K562 (cell line): ENCODE measurements at regions not wholly inside any gene's neighbourhood (a gene's known extent, or its start where the extent isn't known, plus 50 kb on each side); places are given as distances from the start of the nearest gene placed in this dataset.

Source experiments
- ATAC-seq: fragments of 200-7000 bp; cut with Tn5 transposase; 3 replicates; pipeline ENCODE4 v1.9.1; 2020; ENCODE audit warnings: moderate library complexity
- BruUV-seq: library from RNA; stranded (reverse); fragments of 400-500 nt; replicated peaks from 2 replicates; lab custom pipeline; 2021; lab: Mats Ljungman, UMichigan
- CTCF ChIA-PET: fragments of 300-600 bp; formaldehyde crosslinking; extraction: SDS; loops from one replicate; lab custom pipeline; 2021; ENCODE audit warnings: low intra/inter-chr PET ratio; lab: Yijun Ruan, JAX
- POLR2A ChIA-PET: fragments of 300-600, 350-650 bp; sonication (Branson Sonifier 250); formaldehyde crosslinking; extraction: SDS; loops from one replicate; lab custom pipeline; 2021; ENCODE audit warnings: antibody characterized with exemption, inconsistent platforms; lab: Yijun Ruan, JAX
- DNase-seq, 4 experiments: peaks; one replicate each; pipeline versions ENCODE4 v3.0.0 to v3.0.0-alpha.2; 2011 to 2018; ENCODE audit warnings: low spot score in 3 of 4, mixed read lengths in 3 of 4; ENCODE audit errors: extremely low read depth in 1 of 4
- FAIRE-seq: peaks from 2 replicates; lab custom pipeline; 2011; peaks lifted over from hg19 to GRCh38; lab: Jason Lieb, UNC
- H2AFZ ChIP-seq: 2 replicates; pipeline ENCODE4 v1.6.0; 2011; ENCODE audit warnings: low read depth, low read length, control low read depth, inconsistent platforms
- H3K27ac ChIP-seq: fragments of 200-600 bp; 3 replicates; pipeline ENCODE4 v1.8.0; 2011; ENCODE audit warnings: low read depth, mild to moderate bottlenecking, control low read depth, inconsistent platforms, low read length, moderate library complexity, mixed read lengths; ENCODE audit errors: extremely low read depth
- H3K27me3 ChIP-seq, 2 experiments: fragments of 300-600 bp in 1 of 2; 2 replicates in 1 of 2; 3 replicates in 1 of 2; pipeline versions ENCODE4 v1.6.0 to v1.8.0; 2011; ENCODE audit warnings: inconsistent platforms in 2 of 2, low read length in 2 of 2, mild to moderate bottlenecking in 1 of 2, mixed read lengths in 1 of 2, moderate library complexity in 1 of 2; ENCODE audit not compliant: control insufficient read depth in 2 of 2, insufficient read depth in 2 of 2
- H3K36me3 ChIP-seq: fragments of 300-600 bp; 3 replicates; pipeline ENCODE4 v1.8.0; 2011; ENCODE audit warnings: mild to moderate bottlenecking, low read length, inconsistent platforms; ENCODE audit not compliant: control insufficient read depth, insufficient read depth
- H3K4me1 ChIP-seq, 2 experiments: fragments of 200-600 bp in 1 of 2; replicated peaks in 1 of 2; 2 replicates in 1 of 2; 3 replicates in 1 of 2; pipeline versions ENCODE4 v1.5.1 to v1.8.0; 2011; ENCODE audit warnings: inconsistent platforms in 2 of 2, low read length in 2 of 2, mild to moderate bottlenecking in 1 of 2, mixed read lengths in 1 of 2, moderate library complexity in 1 of 2; ENCODE audit not compliant: control insufficient read depth in 2 of 2, insufficient read depth in 2 of 2
- H3K4me2 ChIP-seq: 2 replicates; pipeline ENCODE4 v1.6.1; 2011; ENCODE audit warnings: low read length, control low read depth, inconsistent platforms, mixed read lengths; ENCODE audit not compliant: insufficient read depth
- H3K4me3 ChIP-seq: fragments of 200-600 bp; sonication (generic), shearing (Covaris generic); 2 replicates; pipeline ENCODE4 v1.5.1; 2016; ENCODE audit warnings: control low read depth, inconsistent platforms
- H3K79me2 ChIP-seq: fragments of 200-600 bp; 3 replicates; pipeline ENCODE4 v1.8.0; 2011; ENCODE audit warnings: low read length, inconsistent platforms; ENCODE audit not compliant: control insufficient read depth, insufficient read depth
- H3K9ac ChIP-seq, 2 experiments: 2 replicates each; pipeline versions ENCODE4 v1.6.0 to v1.6.1; 2011; ENCODE audit warnings: low read depth in 2 of 2, low read length in 2 of 2, control low read depth in 1 of 2, inconsistent platforms in 1 of 2, mild to moderate bottlenecking in 1 of 2, mixed read lengths in 1 of 2; ENCODE audit not compliant: insufficient read depth in 1 of 2
- H3K9me1 ChIP-seq: one replicate; pipeline ENCODE4 v1.6.0; 2011; ENCODE audit warnings: inconsistent platforms, mild to moderate bottlenecking, low read length, moderate library complexity; ENCODE audit not compliant: control insufficient read depth, insufficient read depth
- H3K9me3 ChIP-seq: replicated peaks from 2 replicates; pipeline ENCODE4 v1.5.1; 2011; ENCODE audit warnings: low read depth, low read length, inconsistent platforms; ENCODE audit not compliant: control insufficient read depth, insufficient read depth
- H4K20me1 ChIP-seq: replicated peaks from 2 replicates; pipeline ENCODE4 v1.6.1; 2011; ENCODE audit warnings: low read length, inconsistent platforms, mixed read lengths; ENCODE audit not compliant: control insufficient read depth, insufficient read depth
- DIDO1 ChIP-seq: fragments of 450-650 bp; IDR thresholded peaks from 2 replicates; pipeline ENCODE4 v1.6.1; 2016; ENCODE audit warnings: low read depth, missing biosample characterization, missing genetic modification characterization
- ILK ChIP-seq: fragments of 450-650 bp; IDR thresholded peaks from 2 replicates; pipeline ENCODE4 v1.6.1; 2016; ENCODE audit warnings: missing genetic modification characterization, low read depth, mild to moderate bottlenecking, missing compliant biosample characterization, moderate library complexity, borderline replicate concordance
- MYC ChIP-seq, 2 experiments: fragments of 250-450 bp in 1 of 2; sonication (Bioruptor Pico) in 1 of 2; IDR thresholded peaks; 2 replicates each; pipeline versions ENCODE4 v1.5.1 to v1.6.1; 2012 to 2021; ENCODE audit warnings: low read depth in 2 of 2, borderline replicate concordance in 1 of 2, improper control_type of control experiment in 1 of 2, low read length in 1 of 2, mild to moderate bottlenecking in 1 of 2, moderate library complexity in 1 of 2
- NR2F6 ChIP-seq: fragments of 450-650 bp; formaldehyde crosslinking; IDR thresholded peaks from 2 replicates; pipeline ENCODE4 v1.4.0; 2020; ENCODE audit warnings: mild to moderate bottlenecking
- POU5F1 ChIP-seq: fragments of 150-350 bp; IDR thresholded peaks from 2 replicates; pipeline ENCODE4 v1.6.1; 2014; ENCODE audit warnings: borderline replicate concordance, low read length, low read depth, mild to moderate bottlenecking; ENCODE audit not compliant: partially characterized antibody
- ZBTB8A ChIP-seq: fragments of 450-650 bp; IDR thresholded peaks from 2 replicates; pipeline ENCODE4 v1.6.1; 2018; ENCODE audit warnings: mild to moderate bottlenecking, moderate library complexity; ENCODE audit not compliant: partially characterized antibody
- ZNF175 ChIP-seq: fragments of 200-800 bp; sonication (Bioruptor generic); IDR thresholded peaks from 2 replicates; pipeline ENCODE4 v1.6.1; 2016; ENCODE audit warnings: low read depth, mild to moderate bottlenecking, missing genetic modification characterization, missing compliant biosample characterization
- ZNF184 ChIP-seq: sonication (generic); formaldehyde crosslinking; IDR thresholded peaks from 2 replicates; pipeline ENCODE4 v1.5.0; 2020; ENCODE audit warnings: missing genetic modification reagents
- ZNF445 ChIP-seq: fragments of 250-450 bp; sonication (Bioruptor Pico); IDR thresholded peaks from 2 replicates; pipeline ENCODE4 v1.4.0; 2020; ENCODE audit warnings: low read depth, mild to moderate bottlenecking, moderate library complexity
- WGBS: fragments of 100-300 bp; shearing (Covaris generic); methylation state at CpG from one replicate; pipeline ENCODE4 v1.1.6; 2016; ENCODE audit warnings: low coverage, mixed read lengths; ENCODE audit not compliant: insufficient coverage; ENCODE audit errors: missing lambda C conversion rate; 5-methylcytosine and 5-hydroxymethylcytosine counted together
- in situ Hi-C: fragments of 300-500 bp; cut with MboI; formaldehyde crosslinking; loops from 4 replicates; pipeline ENCODE4 v1.15.0; 2018; ENCODE audit warnings: inconsistent platforms, mixed read lengths
- intact Hi-C: fragments of 100-400 bp; cut with micrococcal nuclease; formaldehyde crosslinking; loops from 2 replicates; pipeline ENCODE4 v1.14.2; 2022
- TF ChIP-seq, protein P1 (sequence below): fragments of 250-450 bp; sonication (Bioruptor Pico); IDR thresholded peaks from 2 replicates; pipeline ENCODE4 v1.9.0; 2021; ENCODE audit warnings: mild to moderate bottlenecking, inconsistent platforms

DNA sequence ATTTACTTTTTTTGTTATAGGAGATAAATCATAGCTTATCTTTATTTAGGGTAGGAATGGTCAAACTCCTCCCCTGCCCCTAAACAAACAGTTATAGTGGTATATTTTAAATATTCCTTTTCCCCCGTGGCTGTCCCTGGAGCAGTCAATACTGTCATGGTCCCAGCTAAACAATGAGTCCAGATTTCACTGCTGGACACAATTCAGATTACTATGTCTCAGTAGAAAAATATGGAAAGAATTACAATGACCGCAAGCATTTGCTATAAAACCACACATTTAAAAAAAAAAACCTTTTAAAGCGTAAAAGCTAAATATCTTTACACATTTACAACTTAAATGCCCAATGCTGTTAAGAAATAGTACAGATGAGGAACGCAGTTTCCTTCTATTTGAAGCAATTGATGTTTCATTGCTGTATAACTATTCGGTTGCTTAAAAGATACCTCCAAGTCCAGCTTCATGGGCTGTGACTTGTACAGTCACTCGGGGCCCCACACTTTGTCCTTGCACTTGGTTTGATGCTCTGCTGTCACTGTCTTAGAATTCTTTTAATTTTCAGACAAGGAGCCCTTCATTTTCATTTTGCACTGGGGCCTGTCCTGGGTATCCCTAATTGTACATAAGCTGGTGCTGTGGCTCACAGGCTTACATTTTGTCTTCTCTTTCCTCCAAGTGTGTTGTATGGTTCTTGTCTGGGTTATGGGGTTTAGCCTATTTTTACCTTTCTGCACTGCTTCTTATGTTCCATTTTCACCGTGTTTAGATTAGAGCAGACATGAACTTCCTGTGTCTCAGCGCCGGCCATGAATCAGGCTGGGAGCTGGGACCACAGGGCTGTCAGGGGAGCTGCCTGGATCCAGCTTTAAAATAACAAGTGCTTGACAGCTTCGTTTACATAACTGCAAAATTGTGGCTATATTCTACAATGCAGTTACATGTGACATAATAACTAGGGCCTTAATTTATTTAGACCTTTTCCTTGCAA lies 530.2 kb upstream of the FZD8 start (continued):
- TF ChIP-seq ILK (tag) (no peak), MYC (IDR thresholded peaks at IDR 0.05; ENCODE audit: low read depth, low read length) (no peak), MYC (CRISPR knock-in tag; IDR thresholded peaks at IDR 0.05; ENCODE audit: borderline replicate concordance, low read depth) (no peak)

DNA sequence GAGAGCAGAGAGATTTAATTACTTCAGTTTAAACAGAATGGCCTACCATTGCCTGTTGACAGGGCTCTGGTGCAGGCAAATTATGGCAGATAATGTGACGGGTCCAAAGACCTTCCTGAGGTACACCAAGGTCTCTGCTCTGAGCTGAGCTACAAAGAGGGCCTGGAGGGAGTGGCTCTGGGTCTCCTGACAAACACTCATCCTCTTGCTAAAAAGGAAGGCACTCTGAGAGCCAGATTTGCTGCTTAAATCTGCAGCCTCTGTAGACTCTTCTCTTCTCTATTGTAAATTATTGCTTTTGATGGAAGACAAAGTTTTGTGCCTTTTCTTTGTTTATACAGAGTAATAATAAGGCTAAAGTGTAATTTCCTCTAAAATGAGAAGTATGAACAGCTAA lies 529.5 kb upstream of the FZD8 start:
- H3K9me1 ChIP-seq: no peaks in the 10 kb centered on the region
- in situ Hi-C loops: no loop called here
- no TSS peak for BruUV-seq
- no peaks in the 10 kb centered on the region for H3K79me2 ChIP-seq
- no peaks in the 10 kb centered on the region for H4K20me1 ChIP-seq
- no peak for ATAC-seq
- no peaks in the 10 kb centered on the region for H3K4me1 ChIP-seq
- no peaks in the 10 kb centered on the region for H3K36me3 ChIP-seq
- 20% methylated on average over 1 of the region's 1 CpG for WGBS
- POLR2A ChIA-PET: no interaction called here
- H3K27ac ChIP-seq: no peak overlapping the region
- H3K9ac ChIP-seq: no peak overlapping the region
- no peak overlapping the region for H3K4me2 ChIP-seq
- FAIRE-seq: no peak
- TF ChIP-seq, protein P1, sequence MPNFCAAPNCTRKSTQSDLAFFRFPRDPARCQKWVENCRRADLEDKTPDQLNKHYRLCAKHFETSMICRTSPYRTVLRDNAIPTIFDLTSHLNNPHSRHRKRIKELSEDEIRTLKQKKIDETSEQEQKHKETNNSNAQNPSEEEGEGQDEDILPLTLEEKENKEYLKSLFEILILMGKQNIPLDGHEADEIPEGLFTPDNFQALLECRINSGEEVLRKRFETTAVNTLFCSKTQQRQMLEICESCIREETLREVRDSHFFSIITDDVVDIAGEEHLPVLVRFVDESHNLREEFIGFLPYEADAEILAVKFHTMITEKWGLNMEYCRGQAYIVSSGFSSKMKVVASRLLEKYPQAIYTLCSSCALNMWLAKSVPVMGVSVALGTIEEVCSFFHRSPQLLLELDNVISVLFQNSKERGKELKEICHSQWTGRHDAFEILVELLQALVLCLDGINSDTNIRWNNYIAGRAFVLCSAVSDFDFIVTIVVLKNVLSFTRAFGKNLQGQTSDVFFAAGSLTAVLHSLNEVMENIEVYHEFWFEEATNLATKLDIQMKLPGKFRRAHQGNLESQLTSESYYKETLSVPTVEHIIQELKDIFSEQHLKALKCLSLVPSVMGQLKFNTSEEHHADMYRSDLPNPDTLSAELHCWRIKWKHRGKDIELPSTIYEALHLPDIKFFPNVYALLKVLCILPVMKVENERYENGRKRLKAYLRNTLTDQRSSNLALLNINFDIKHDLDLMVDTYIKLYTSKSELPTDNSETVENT: no peak
- no peak for TF ChIP-seq ZBTB8A
- no peak for TF ChIP-seq ZNF445 (CRISPR knock-in tag)
- no peak for TF ChIP-seq NR2F6 (CRISPR knock-in tag)
- TF ChIP-seq POU5F1: no peak
- TF ChIP-seq DIDO1 (tag): no peak
- no peak for TF ChIP-seq ZNF184 (CRISPR knock-in tag)
- no peak for TF ChIP-seq ZNF175 (CRISPR knock-in tag)
- H2AFZ ChIP-seq: no peak overlapping the region
- H3K4me3 ChIP-seq: no peak overlapping the region
- no peaks in the 10 kb centered on the region for H3K27me3 ChIP-seq
- no peaks in the 10 kb centered on the region for H3K9me3 ChIP-seq
- intact Hi-C loops: no loop called here
- CTCF ChIA-PET: no interaction called here
- no peak for DNase-seq
